ENCODE measurements at regions not wholly inside any gene's neighbourhood (a gene's known extent, or its start where the extent isn't known, plus 50 kb on each side); places are given as distances from the start of the nearest gene placed in this dataset.

- TF ChIP-seq CTCF (IDR thresholded peaks at IDR 0.05; ENCODE audit: low read depth, low read length, poor library complexity, severe bottlenecking) (peak; percentile 88), EZH2phosphoT487 (IDR thresholded peaks at IDR 0.05; ENCODE audit: borderline replicate concordance, low read length) (no peak)
Observed at GRCh38 chr10:51010977-51011376, 63.3 kb upstream of the PRKG1 start.

Measured in DOHH2 (cell line).